ENCODE measurements at regions not wholly inside any gene's neighbourhood (a gene's known extent, or its start where the extent isn't known, plus 50 kb on each side); places are given as distances from the start of the nearest gene placed in this dataset.

- DNase-seq (ENCODE audit: low spot score) = no peak
- POLR2A ChIA-PET (ENCODE audit: low non-redundant PET) = no interaction called here
- TF ChIP-seq CTCF (conservative IDR thresholded peaks at IDR 0.05; ENCODE audit: low read depth) = no peak
- CTCF ChIA-PET = no interaction called here
- no peak overlapping the region for H3K27ac ChIP-seq
Measured at GRCh38 chr7:40983111-40983510, 719.8 kb downstream of the INHBA start.

DNA sequence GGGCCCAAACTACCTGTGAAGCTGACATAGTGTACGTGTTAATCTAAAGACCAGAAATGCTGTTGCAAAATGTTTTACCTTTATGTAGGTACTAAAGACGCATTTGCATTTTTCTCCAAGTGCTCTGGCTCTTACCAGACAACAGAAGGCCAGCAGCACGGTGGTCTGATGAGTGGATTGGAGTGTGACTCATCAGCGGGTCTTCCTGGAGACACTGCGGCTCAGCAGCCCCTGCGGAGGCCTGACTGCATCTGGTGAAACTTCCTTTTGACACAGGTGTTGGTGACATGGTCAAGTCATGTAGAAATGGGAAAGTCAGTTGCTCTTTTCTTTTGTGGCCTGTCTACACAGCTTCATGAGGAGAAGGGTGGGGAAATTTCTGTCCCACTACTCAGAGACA lies 723.6 kb downstream of the INHBA start:
- TF ChIP-seq CTCF (conservative IDR thresholded peaks at IDR 0.05; ENCODE audit: low read depth) = no peak
- ChIA-PET CTCF (no interaction called here), POLR2A (ENCODE audit: low non-redundant PET) (no interaction called here)
- DNase-seq (ENCODE audit: low spot score) = no peak
- no peak overlapping the region for H3K27ac ChIP-seq

- CTCF ChIA-PET = interaction anchor here (0.7 kb wide), 1 partner anchor 140 kb away, joined by 3 read pairs; no protein-coding TSS in a partner anchor
Measured at GRCh38 chr7:40978047-40978446, 724.8 kb downstream of the INHBA start.

DNA sequence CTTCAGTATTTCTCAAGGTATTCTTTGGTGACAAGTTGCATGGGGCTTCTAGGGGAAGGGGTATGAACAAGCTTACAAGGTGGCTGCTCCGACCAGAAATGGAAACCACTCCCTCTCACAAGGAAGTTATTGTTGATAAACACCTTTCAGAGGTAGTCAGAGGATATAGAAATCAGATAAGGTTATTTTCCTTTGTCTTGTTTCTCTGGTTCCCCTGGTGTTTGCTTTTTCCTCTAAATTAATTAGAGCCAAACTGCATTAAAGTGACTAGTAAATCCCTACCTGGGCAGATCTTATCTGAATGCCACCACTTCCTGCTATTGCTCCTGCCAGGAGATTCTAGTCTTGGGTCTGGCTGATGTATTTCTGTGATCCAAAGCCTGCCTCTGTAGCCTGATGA lies 725.4 kb downstream of the INHBA start:
- no peak overlapping the region for H3K27ac ChIP-seq
- ChIA-PET CTCF (no interaction called here), POLR2A (ENCODE audit: low non-redundant PET) (no interaction called here)
- no peak for DNase-seq (ENCODE audit: low spot score)
- no peak for TF ChIP-seq CTCF (conservative IDR thresholded peaks at IDR 0.05; ENCODE audit: low read depth)

More at GRCh38 chr7:40978047-40978446, 724.8 kb downstream of the INHBA start:
- POLR2A ChIA-PET (ENCODE audit: low non-redundant PET) = no interaction called here
- no peak for DNase-seq (ENCODE audit: low spot score)
- no peak for TF ChIP-seq CTCF (conservative IDR thresholded peaks at IDR 0.05; ENCODE audit: low read depth)
- no peak overlapping the region for H3K27ac ChIP-seq

DNA sequence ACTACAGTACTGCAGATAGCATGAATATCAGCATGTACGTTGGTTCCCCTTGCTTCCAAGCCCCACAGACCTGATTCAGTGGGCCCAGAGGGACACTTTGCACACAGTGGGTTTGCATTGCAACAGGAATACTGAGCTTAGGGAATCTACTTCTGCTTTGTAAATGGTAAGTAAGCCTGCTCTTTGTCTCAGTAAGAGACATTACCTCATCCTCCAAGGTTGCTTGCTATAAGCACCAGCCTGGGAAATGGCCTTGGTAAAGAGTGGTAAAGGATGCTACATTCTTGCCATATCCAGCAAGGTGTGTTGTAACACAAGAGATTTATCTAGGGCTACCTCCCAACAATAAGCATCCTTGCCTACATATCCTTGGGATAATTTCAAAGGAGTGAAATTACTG lies 730.5 kb downstream of the INHBA start:
- CTCF ChIA-PET = interaction anchor here (0.6 kb wide), 2 partner anchors 9 to 111 kb away, joined by 3 read pairs; no protein-coding TSS in a partner anchor
- H3K27ac ChIP-seq = no peak overlapping the region
- no peak for DNase-seq (ENCODE audit: low spot score)
- no peak for TF ChIP-seq CTCF (conservative IDR thresholded peaks at IDR 0.05; ENCODE audit: low read depth)
- POLR2A ChIA-PET (ENCODE audit: low non-redundant PET) = no interaction called here

DNA sequence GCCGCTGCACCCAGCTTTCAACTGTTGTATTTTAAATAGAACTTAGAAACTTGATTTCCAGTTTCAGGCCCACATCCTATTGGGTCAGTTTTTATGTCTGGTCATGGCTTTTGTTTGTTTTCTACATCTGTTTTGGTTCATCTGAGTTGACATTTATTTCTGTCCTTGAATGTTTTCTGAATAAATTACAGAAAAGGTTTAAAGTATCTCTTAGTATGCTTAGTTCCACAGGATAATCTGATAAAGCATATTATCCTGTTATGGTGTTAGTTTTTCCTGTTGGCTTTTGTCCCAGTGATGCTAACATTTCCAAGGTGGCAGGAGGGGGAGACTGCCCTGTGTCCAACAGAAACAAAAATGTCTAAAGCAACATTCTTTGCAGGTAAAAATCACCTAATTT lies 733.2 kb downstream of the INHBA start:
- ChIA-PET CTCF (interaction anchor here (0.6 kb wide), 1 partner anchor 718 kb away, joined by 5 read pairs; no protein-coding TSS in a partner anchor), POLR2A (ENCODE audit: low non-redundant PET) (no interaction called here)
- TF ChIP-seq CTCF (conservative IDR thresholded peaks at IDR 0.05; ENCODE audit: low read depth) = no peak
- DNase-seq (ENCODE audit: low spot score) = no peak
- no peak overlapping the region for H3K27ac ChIP-seq

- no peak for TF ChIP-seq CTCF (conservative IDR thresholded peaks at IDR 0.05; ENCODE audit: low read depth)
- ChIA-PET CTCF (interaction anchor here (0.6 kb wide), 1 partner anchor 955 kb away, joined by 3 read pairs; no protein-coding TSS in a partner anchor), POLR2A (ENCODE audit: low non-redundant PET) (no interaction called here)
- no peak overlapping the region for H3K27ac ChIP-seq
- no peak for DNase-seq (ENCODE audit: low spot score)
Measured at GRCh38 chr7:40966693-40967092, 736.2 kb downstream of the INHBA start.
